H1 (cell line): ENCODE measurements at regions not wholly inside any gene's neighbourhood (a gene's known extent, or its start where the extent isn't known, plus 50 kb on each side); places are given as distances from the start of the nearest gene placed in this dataset.

Experiments
- CTCF ChIA-PET: fragments of 300-600 bp; sonication (Branson Sonifier 250); formaldehyde crosslinking; loops from one replicate; lab custom pipeline; 2021; ENCODE audit not compliant: partially characterized antibody; lab: Charles Lee
- POLR2A ChIA-PET: fragments of 300-600 bp; sonication (Branson Sonifier 250); formaldehyde crosslinking; loops from one replicate; lab custom pipeline; 2021; ENCODE audit warnings: inconsistent platforms; ENCODE audit not compliant: partially characterized antibody; lab: Charles Lee
- DNase-seq, 2 experiments: peaks; one replicate each; pipeline versions ENCODE4 v3.0.0 to v3.0.0-alpha.2; 2010 to 2022; ENCODE audit warnings: low spot score in 2 of 2, low read depth in 1 of 2, mixed read lengths in 1 of 2
- FAIRE-seq: peaks from 2 replicates; lab custom pipeline; 2011; peaks lifted over from hg19 to GRCh38; lab: Jason Lieb, UNC
- H2AFZ ChIP-seq: 2 replicates; pipeline ENCODE4 v1.8.1; 2012; ENCODE audit warnings: low read length, inconsistent platforms
- H2AK5ac ChIP-seq: 2 replicates; pipeline ENCODE4 v1.6.1; 2013; ENCODE audit warnings: low read depth, low read length
- H2BK120ac ChIP-seq: replicated peaks from 2 replicates; pipeline ENCODE3; 2013; ENCODE audit warnings: low read depth, low read length, inconsistent platforms
- H2BK12ac ChIP-seq: 2 replicates; pipeline ENCODE4 v1.6.1; 2013; ENCODE audit warnings: low read depth, low read length
- H2BK15ac ChIP-seq: 2 replicates; pipeline ENCODE4 v1.6.1; 2013; ENCODE audit warnings: low read length
- H2BK20ac ChIP-seq: 2 replicates; pipeline ENCODE4 v1.6.1; 2013; ENCODE audit warnings: low read length
- H2BK5ac ChIP-seq: 2 replicates; pipeline ENCODE4 v1.6.1; 2013; ENCODE audit warnings: low read depth, low read length
- H3K14ac ChIP-seq: 2 replicates; pipeline ENCODE4 v1.6.1; 2013; ENCODE audit warnings: inconsistent platforms; ENCODE audit not compliant: insufficient read length
- H3K18ac ChIP-seq: 2 replicates; pipeline ENCODE4 v1.6.1; 2013; ENCODE audit warnings: low read length; ENCODE audit errors: extremely low read depth
- H3K23ac ChIP-seq: 2 replicates; pipeline ENCODE4 v1.6.1; 2013; ENCODE audit warnings: inconsistent platforms; ENCODE audit not compliant: insufficient read length
- H3K23me2 ChIP-seq: 2 replicates; pipeline ENCODE4 v1.6.1; 2013; ENCODE audit warnings: low read depth, low read length
- H3K27ac ChIP-seq: 2 replicates; pipeline ENCODE4 v1.6.1; 2011; ENCODE audit warnings: low read depth, low read length, inconsistent platforms
- H3K27me3 ChIP-seq, 4 experiments: replicated peaks in 1 of 4; 1 replicate in 1 of 4; 2 replicates in 3 of 4; pipeline versions ENCODE4 v1.6.1 to v1.8.1; 2011 to 2013; ENCODE audit warnings: low read length in 3 of 4, mild to moderate bottlenecking in 3 of 4, inconsistent platforms in 2 of 4, mixed read lengths in 2 of 4, moderate library complexity in 1 of 4; ENCODE audit not compliant: control insufficient read depth in 3 of 4, insufficient read depth in 3 of 4; ENCODE audit errors: extremely low read depth in 1 of 4
- H3K36me3 ChIP-seq, 4 experiments: 2 replicates each; pipeline versions ENCODE4 v1.6.1 to v1.8.1; 2011 to 2013; ENCODE audit warnings: mild to moderate bottlenecking in 4 of 4, low read length in 3 of 4, moderate library complexity in 2 of 4, control low read depth in 1 of 4, inconsistent platforms in 1 of 4; ENCODE audit not compliant: insufficient read depth in 4 of 4, control insufficient read depth in 2 of 4
- H3K4ac ChIP-seq: replicated peaks from 2 replicates; pipeline ENCODE3; 2013; ENCODE audit warnings: low read length, low read depth, mixed read lengths, inconsistent platforms; ENCODE audit not compliant: insufficient read length
- H3K4me1 ChIP-seq, 4 experiments: replicated peaks in 1 of 4; 1 replicate in 1 of 4; 2 replicates in 3 of 4; pipeline versions ENCODE4 v1.6.1 to v1.8.1; 2011 to 2013; ENCODE audit warnings: low read length in 3 of 4, inconsistent platforms in 2 of 4, mixed read lengths in 1 of 4; ENCODE audit not compliant: insufficient read depth in 4 of 4, control insufficient read depth in 3 of 4
- H3K4me2 ChIP-seq, 2 experiments: 2 replicates each; pipeline versions ENCODE4 v1.6.1 to v1.8.1; 2011 to 2013; ENCODE audit warnings: low read depth in 2 of 2, low read length in 2 of 2, control low read depth in 1 of 2, inconsistent platforms in 1 of 2, mild to moderate bottlenecking in 1 of 2; ENCODE audit not compliant: insufficient read depth in 1 of 2
- H3K4me3 ChIP-seq, 4 experiments: fragments of 200-600, 300-600 bp in 1 of 4; sonication (generic), shearing (Covaris generic), sonication (Bioruptor Twin) in 1 of 4; 2 replicates each; pipeline versions ENCODE4 v1.5.1 to v1.8.1; 2011 to 2016; ENCODE audit warnings: low read length in 4 of 4, low read depth in 3 of 4, control low read depth in 2 of 4, inconsistent platforms in 2 of 4, mild to moderate bottlenecking in 2 of 4, mixed read lengths in 1 of 4, moderate library complexity in 1 of 4; ENCODE audit not compliant: insufficient read depth in 2 of 4; ENCODE audit errors: extremely low read depth in 1 of 4
- H3K56ac ChIP-seq: replicated peaks from 2 replicates; pipeline ENCODE3; 2013; ENCODE audit warnings: low read depth, mild to moderate bottlenecking, mixed read lengths, low read length, inconsistent platforms; ENCODE audit not compliant: insufficient read length
- H3K79me1 ChIP-seq: 2 replicates; pipeline ENCODE4 v1.6.1; 2013; ENCODE audit warnings: low read depth, low read length, control low read depth
- H3K79me2 ChIP-seq, 2 experiments: 2 replicates each; pipeline versions ENCODE4 v1.6.1 to v1.8.1; 2012 to 2013; ENCODE audit warnings: low read length in 2 of 2, mild to moderate bottlenecking in 2 of 2, inconsistent platforms in 1 of 2; ENCODE audit not compliant: insufficient read depth in 2 of 2, control insufficient read depth in 1 of 2
- H3K9ac ChIP-seq, 4 experiments: replicated peaks in 1 of 4; 1 replicate in 1 of 4; 2 replicates in 3 of 4; pipeline versions ENCODE4 v1.6.1 to v1.8.1; 2011 to 2013; ENCODE audit warnings: low read depth in 3 of 4, low read length in 3 of 4, control low read depth in 2 of 4, mild to moderate bottlenecking in 2 of 4, moderate library complexity in 2 of 4, inconsistent platforms in 1 of 4; ENCODE audit errors: extremely low read depth in 1 of 4
- H3K9me3 ChIP-seq, 2 experiments: 2 replicates each; pipeline versions ENCODE4 v1.6.1 to v1.8.1; 2012 to 2013; ENCODE audit warnings: mild to moderate bottlenecking in 2 of 2, moderate library complexity in 2 of 2, control low read depth in 1 of 2, inconsistent platforms in 1 of 2, low read depth in 1 of 2, low read length in 1 of 2, mixed read lengths in 1 of 2; ENCODE audit not compliant: insufficient read depth in 2 of 2
- H4K20me1 ChIP-seq, 2 experiments: replicated peaks in 1 of 2; 2 replicates each; pipeline versions ENCODE3 to v1.8.1; 2011 to 2013; ENCODE audit warnings: inconsistent platforms in 2 of 2, low read length in 2 of 2, mild to moderate bottlenecking in 1 of 2; ENCODE audit not compliant: insufficient read depth in 2 of 2, control insufficient read depth in 1 of 2
- H4K5ac ChIP-seq: 2 replicates; pipeline ENCODE4 v1.6.1; 2013; ENCODE audit warnings: low read length, low read depth, mixed read lengths, inconsistent platforms; ENCODE audit not compliant: insufficient read length
- H4K8ac ChIP-seq: 2 replicates; pipeline ENCODE4 v1.8.0; 2013; ENCODE audit warnings: mild to moderate bottlenecking, moderate library complexity, low read length, inconsistent platforms; ENCODE audit not compliant: insufficient read depth; ENCODE audit errors: extremely low read depth
- H4K91ac ChIP-seq: replicated peaks from 2 replicates; pipeline ENCODE3; 2013; ENCODE audit warnings: low read length, mixed read lengths, inconsistent platforms; ENCODE audit not compliant: insufficient read length
- CREB1 ChIP-seq: IDR thresholded peaks from 2 replicates; pipeline ENCODE4 v1.6.1; 2012; ENCODE audit warnings: inconsistent platforms
- FOSL1 ChIP-seq: IDR thresholded peaks from 2 replicates; pipeline ENCODE4 v1.6.1; 2011; ENCODE audit warnings: mild to moderate bottlenecking, low read depth, low read length, moderate library complexity; ENCODE audit not compliant: insufficient read depth
- JUN ChIP-seq: IDR thresholded peaks from 2 replicates; pipeline ENCODE4 v1.6.1; 2011; ENCODE audit warnings: low read depth, mild to moderate bottlenecking, improper control_type of control experiment, low read length
- TCF12 ChIP-seq: IDR thresholded peaks from 2 replicates; pipeline ENCODE4 v1.6.1; 2011; ENCODE audit warnings: low read depth, mild to moderate bottlenecking, low read length
- WGBS, 2 experiments: shearing (Covaris generic) in 1 of 2; methylation state at CpG; one replicate each; pipeline versions ENCODE4 v1.1.6 to v1.1.7; 2013 to 2015; ENCODE audit warnings: low lambda C conversion rate in 2 of 2, mixed read lengths in 2 of 2, inconsistent platforms in 1 of 2, low coverage in 1 of 2, missing lambda C conversion rate in 1 of 2; ENCODE audit not compliant: insufficient replicate concordance in 2 of 2, insufficient coverage in 1 of 2, insufficient read length in 1 of 2; ENCODE audit errors: extremely low coverage in 1 of 2, missing lambda C conversion rate in 1 of 2; 5-methylcytosine and 5-hydroxymethylcytosine counted together

GRCh38 chr18:44411976-44412375, 268.7 kb upstream of the SETBP1 start:
- no peaks in the 10 kb centered on the region for H3K27me3 ChIP-seq
- ChIA-PET POLR2A (no interaction called here), CTCF (no interaction called here)
- H3K14ac ChIP-seq = no peak overlapping the region
- 93% methylated on average over 2 of the region's 2 CpGs; no CpG with 5 or more reads in 1 of the 2 experiments for WGBS, 2 experiments
- no peak overlapping the region for H3K4me2 ChIP-seq
- H2AFZ ChIP-seq = no peak overlapping the region
- H4K20me1 ChIP-seq = no peaks in the 10 kb centered on the region
- no peak overlapping the region for H2BK120ac ChIP-seq
- FAIRE-seq (no peak), DNase-seq (no peak)
- H2BK20ac ChIP-seq = no peak overlapping the region
- no peak overlapping the region for H3K9ac ChIP-seq
- H3K56ac ChIP-seq = no peak overlapping the region
- no peaks in the 10 kb centered on the region for H3K79me2 ChIP-seq
- H3K4me3 ChIP-seq = no peak overlapping the region
- no peak overlapping the region for H3K4ac ChIP-seq
- H2AK5ac ChIP-seq = no peak overlapping the region
- H3K23ac ChIP-seq = no peak overlapping the region
- no peak overlapping the region for H2BK15ac ChIP-seq
- no peak overlapping the region for H2BK5ac ChIP-seq
- H4K5ac ChIP-seq = no peak overlapping the region
- H4K8ac ChIP-seq = no peak overlapping the region
- H3K27ac ChIP-seq = no peak overlapping the region
- H3K4me1 ChIP-seq = no peaks in the 10 kb centered on the region
- no peak overlapping the region for H3K18ac ChIP-seq
- H3K36me3 ChIP-seq = no peaks in the 10 kb centered on the region
- H3K23me2 ChIP-seq = no peaks in the 10 kb centered on the region
- peaks cover 0 to 3% of the 10 kb centered on the region in 2 experiments; a peak in 1 of 4 replicates for H3K9me3 ChIP-seq
- H3K79me1 ChIP-seq = no peaks in the 10 kb centered on the region
- no peak overlapping the region for H4K91ac ChIP-seq
- no peak overlapping the region for H2BK12ac ChIP-seq
- TF ChIP-seq JUN (no peak), FOSL1 (no peak), CREB1 (no peak), TCF12 (no peak)
